HG03060 (cell line): ENCODE measurements at regions not wholly inside any gene's neighbourhood (a gene's known extent, or its start where the extent isn't known, plus 50 kb on each side); places are given as distances from the start of the nearest gene placed in this dataset.

Experiments used
- ATAC-seq: cut with Tn5 transposase; IDR thresholded peaks from one replicate; pipeline ENCODE4 v1.9.1; 2021; ENCODE audit warnings: low read depth, moderate number of reproducible peaks; ENCODE audit not compliant: unreplicated experiment

DNA sequence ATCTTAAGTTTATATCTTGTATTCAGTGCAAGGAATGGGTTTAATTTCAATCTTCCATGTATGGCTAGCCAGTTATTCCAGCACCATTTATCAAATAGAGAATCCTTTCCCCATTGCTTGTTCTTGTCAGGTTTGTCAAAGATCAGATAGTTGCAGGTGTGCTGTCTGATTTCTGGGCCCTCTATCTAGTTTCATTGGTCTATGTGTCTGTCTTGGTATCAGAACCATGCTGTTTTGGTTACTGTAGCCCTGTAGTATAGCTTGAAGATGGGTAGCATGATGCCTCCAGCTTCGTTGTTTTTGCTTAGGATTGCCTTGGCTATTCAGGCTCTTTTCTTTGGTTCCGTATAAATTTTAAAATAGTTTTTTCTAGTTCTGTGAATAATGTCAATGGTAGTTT, 200.0 kb downstream of the MANEA start:
- ATAC-seq = no peak

GRCh38 chr6:95780037-95780436, 202.7 kb downstream of the MANEA start:
- no peak for ATAC-seq

DNA sequence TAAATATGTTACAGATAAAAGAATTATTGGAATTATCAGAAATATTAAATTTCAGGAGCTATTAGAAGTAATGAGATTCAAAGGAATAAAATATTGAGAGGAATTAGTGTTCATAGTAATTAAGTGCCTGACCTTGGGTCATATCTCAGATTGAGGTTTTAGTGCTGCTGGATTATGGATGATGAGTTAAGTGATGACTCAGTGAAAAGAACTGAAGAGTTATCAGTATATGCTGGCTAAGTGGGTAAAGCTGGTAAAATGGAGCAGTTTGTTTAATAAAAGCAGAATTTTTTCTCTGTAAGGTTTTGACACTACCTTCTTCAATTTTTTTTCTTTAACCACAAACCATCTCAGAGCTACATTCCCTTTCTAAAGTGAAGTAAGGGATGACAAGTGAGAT, 206.7 kb downstream of the MANEA start:
- ATAC-seq = no peak

DNA sequence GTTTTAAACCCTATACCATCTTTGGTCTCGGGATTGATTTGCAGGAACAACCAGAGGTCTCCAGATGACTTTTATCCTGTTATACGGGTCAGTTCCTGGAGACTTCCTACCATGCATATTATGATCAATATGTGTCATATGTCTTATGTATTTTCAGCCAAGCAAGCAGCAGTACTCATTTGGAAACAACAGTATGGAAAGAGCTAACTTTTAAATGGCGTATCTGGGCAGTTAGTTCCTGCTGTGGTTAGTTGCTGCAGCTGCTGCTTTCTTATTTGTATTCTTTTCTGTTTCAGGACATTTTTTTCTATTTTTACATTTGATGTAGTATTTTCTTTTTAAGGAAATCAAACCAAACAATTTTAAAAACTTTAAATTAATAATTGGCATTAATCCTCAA, 207.5 kb downstream of the MANEA start:
- peak; percentile 68 for ATAC-seq

DNA sequence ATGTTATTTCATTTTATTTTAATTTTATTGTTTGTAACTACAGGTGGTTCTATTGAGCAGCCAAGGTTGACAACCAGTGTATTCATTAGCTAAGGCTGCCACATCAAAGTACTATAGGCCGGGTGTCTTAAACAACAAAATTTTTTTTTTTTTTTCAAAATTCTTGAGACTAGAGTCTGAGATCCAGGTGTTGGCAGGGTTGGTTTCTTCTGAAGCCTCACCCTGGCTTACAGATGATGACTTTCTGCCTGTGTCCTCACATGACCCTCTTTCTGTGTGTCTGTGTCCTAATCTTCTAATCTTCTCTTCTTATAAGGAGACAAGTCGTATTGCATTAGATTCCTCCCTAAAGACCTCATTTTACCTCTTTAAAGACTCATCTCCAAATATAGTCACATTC, 208.4 kb downstream of the MANEA start:
- ATAC-seq = no peak

DNA sequence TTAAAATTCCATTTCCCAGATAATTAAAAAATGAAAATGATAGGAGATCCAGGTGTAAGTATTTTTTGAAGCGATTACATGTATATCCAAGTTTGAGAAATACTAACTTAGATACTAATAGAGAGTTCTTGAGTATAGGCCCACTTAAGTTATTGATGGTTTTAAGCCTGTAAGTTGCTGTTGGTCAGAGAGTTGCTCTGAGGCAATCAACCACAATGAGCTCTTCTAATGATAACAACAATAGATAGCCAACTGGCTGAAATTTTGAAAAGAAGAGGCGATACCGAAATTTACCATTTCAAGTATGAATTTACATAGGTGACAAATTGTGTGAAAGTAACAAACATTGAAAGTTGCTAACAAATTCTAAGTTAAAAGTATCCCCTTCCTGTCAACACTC, 209.5 kb downstream of the MANEA start:
- no peak for ATAC-seq

GRCh38 chr6:95790787-95791186, 213.5 kb downstream of the MANEA start:
- no peak for ATAC-seq

- ATAC-seq = no peak
Measured at GRCh38 chr6:95794749-95795148, 217.4 kb downstream of the MANEA start.

DNA sequence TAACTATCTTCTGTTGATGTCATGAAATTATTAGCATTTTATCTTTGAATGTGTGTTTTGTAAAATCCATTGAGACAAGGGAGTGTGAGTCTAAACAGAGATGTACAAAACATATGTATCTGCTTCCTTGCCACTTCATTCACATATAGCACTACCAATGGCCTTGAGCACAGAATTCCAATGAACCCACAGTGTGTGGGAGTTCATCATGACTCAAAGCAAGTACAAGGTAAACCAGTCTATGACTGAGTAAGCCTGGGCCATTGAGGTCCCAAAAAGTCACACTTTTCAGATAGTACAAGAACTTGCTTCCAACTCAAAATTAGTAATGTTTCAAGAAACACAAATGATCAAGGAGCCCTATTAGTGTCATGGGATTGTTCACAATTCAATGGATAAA, 218.6 kb downstream of the MANEA start:
- no peak for ATAC-seq

DNA sequence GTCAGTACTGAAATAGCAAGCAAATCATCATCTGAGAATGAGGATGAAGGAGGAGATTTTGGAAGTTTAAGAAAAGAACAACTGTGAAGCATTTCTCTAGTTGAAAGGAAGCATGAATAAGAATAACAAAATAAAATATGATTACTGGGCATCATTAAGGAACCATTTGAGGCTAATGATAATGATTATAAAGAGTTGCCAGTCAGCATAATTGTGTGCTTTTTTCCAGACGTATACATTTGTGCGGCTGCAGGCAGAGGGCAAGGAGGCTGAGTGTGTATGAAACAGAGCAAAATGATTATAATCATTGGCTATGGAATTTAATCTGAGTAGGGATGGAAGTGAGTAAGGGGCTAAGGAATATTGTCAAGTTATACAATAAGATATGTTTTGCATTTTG, 218.7 kb upstream of the FUT9 start:
- ATAC-seq = no peak

GRCh38 chr6:95802978-95803377, 212.8 kb upstream of the FUT9 start:
- ATAC-seq = no peak

- no peak for ATAC-seq
Measured at GRCh38 chr6:95803889-95804288, 211.9 kb upstream of the FUT9 start.

GRCh38 chr6:95804847-95805541, 210.8 kb upstream of the FUT9 start:
- peak; percentile 50 for ATAC-seq

- no peak for ATAC-seq
Measured at GRCh38 chr6:95805699-95806098, 210.1 kb upstream of the FUT9 start.

DNA sequence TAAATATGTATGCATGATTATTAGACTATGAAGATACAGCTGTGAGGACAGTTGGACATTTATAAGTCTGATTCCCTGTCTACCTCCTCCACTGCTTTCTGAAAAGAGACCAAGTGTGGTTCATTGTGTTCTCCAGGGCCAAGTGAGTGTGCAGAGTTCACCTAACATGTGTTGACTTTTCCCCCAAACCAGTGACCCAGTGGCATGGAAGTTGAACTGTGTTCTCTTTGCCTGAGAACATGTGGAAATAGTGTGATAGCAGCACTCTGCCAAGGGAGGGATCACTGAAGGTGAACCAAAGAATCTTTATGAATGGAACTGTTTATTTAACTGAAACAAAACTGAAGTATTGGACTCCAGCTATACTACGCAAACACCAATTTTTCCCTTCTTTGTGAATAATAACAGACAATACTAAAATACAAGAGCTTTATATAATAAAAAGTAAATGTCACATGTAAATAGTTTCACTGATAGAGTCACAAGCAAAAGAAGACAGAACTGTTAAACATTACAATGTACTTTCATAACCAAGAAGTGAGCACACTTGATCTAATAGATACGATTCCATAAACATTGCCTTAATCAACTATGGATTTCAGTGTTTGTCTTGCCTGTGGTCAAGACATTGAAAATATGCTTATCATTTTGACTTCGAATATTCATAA, 200.3 kb upstream of the FUT9 start:
- ATAC-seq = no peak

GRCh38 chr6:95819461-95819860, 196.3 kb upstream of the FUT9 start:
- no peak for ATAC-seq

DNA sequence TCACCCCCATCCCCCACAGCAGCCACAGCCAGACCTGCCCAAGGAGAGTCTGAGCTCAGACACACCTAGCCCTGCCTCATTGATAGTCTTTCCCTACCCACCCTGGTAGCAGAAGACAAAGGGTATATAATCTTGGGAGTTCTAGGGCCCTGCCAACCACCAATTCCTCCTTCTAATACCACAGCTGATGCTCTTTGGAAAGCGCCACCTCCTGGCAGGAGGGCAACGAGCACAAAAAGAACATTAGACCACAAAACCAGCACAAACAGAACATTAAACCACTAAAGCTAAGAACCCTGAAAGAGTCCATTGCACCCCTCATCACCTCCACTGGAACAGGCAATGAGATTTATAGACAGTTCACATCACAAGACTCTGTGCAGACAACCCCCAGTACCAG, 195.8 kb upstream of the FUT9 start:
- ATAC-seq = no peak

DNA sequence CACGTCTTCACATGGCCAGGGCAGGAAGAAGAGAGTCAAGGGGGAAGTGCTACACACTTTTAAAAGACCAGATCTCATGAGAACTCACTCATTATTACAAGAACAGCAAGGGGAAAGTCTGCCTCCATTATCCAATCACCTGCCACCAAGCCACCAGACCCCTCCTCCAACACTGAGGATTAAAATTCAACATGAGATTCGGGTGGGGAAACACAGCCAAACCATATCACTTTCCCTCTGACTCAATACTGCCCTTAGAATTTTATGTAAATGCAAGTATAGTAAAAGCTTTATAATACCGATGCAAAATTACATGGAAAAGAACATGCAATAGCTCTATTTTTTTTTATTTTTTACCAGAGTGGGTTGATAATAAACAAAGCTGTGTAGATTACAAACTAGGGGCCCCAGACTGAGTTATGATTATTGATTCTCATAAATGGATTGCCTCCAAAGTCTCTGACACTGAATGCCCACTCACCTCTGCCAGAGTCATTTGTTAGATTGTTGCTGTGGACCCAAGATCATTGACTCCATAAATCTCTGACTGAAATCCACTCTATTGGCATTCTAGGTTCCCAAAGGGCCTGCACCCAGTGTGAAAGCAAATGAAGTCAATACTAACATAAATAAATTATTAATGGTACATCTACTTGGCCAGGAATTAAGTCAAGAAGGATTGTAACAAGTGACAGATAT, 184.8 kb upstream of the FUT9 start:
- no peak for ATAC-seq

DNA sequence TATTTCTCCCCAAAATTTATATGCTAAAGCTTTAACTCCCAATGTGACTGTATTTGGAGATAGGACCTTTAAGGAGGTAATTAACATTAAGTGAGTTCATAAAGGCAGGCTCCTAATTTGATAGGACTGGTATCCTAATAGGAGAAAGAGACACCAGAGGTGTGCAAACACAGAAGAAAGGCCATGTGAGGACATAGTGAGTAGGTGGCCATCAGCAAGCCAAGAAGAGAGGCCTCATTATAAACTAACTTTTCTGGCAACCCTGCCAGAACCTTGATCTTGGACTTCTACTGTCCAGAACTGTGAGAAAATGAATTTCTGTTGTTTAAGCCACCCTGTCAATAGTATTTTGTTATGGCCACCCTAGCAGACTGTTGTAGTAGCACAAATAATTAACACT, 177.9 kb upstream of the FUT9 start:
- ATAC-seq = no peak

DNA sequence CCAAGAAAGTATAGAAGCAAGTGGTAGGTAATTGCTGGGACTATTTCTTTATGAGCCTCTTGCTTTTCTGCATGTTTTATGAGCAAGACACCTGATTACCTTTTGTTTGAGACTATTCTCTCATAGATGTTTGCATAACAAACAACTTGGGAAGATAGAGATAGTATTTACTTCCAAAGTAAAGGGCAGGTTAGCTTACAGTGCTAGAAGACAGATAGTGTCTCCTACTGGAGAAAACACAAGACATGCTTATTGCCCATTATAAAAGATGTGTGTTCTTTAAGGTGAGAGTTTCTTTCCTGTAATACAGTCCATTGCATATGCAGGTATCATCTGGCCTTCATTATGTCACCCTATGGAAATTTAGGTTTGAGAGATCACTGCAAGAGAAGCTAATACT, 174.2 kb upstream of the FUT9 start:
- ATAC-seq = no peak

DNA sequence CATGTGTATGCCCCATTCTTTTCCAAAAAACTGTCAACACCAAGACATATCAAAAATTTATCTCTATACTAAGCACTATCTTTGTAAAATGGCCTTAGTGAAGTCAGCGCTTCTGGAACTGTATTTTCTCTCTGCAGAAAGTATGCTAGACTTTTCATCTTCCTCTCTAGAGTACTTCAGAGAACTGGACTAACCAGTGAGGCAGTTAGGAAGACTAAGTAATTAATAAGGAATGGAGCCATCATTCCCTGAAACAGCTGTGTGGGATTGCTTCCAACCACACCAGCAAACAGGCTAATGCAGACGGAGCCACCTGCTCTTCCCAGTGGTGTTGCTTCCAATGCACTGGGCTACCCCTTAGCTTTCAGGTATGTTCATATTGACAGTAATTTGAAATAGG, 169.1 kb upstream of the FUT9 start:
- no peak for ATAC-seq

DNA sequence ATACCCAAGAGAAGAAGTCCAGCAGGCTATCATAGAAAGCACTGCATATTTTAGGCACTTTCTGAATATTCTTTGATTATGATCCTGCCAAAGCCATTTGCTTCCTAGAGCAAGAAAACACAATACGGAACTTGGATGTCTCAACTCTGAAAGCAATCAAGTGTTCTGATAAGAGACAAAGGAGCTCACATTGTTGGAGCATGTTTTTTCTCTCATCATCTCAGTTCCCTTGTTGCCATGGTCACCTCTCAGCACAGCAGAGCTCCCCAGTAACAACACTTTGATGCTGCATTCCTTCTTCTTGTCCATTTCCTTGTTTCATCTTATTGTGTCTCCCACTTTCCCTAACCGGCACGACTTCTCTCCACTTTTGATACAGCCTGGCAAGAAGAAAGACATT, 168.7 kb upstream of the FUT9 start:
- no peak for ATAC-seq
